GM21515 (cell line): ENCODE measurements at regions not wholly inside any gene's neighbourhood (a gene's known extent, or its start where the extent isn't known, plus 50 kb on each side); places are given as distances from the start of the nearest gene placed in this dataset.

Experiments used
- ATAC-seq: cut with Tn5 transposase; IDR thresholded peaks from one replicate; pipeline ENCODE4 v1.9.1; 2021; ENCODE audit not compliant: unreplicated experiment

- ATAC-seq: no peak
Measured at GRCh38 chr7:115478426-115478825, 552.1 kb downstream of the TFEC start.

DNA sequence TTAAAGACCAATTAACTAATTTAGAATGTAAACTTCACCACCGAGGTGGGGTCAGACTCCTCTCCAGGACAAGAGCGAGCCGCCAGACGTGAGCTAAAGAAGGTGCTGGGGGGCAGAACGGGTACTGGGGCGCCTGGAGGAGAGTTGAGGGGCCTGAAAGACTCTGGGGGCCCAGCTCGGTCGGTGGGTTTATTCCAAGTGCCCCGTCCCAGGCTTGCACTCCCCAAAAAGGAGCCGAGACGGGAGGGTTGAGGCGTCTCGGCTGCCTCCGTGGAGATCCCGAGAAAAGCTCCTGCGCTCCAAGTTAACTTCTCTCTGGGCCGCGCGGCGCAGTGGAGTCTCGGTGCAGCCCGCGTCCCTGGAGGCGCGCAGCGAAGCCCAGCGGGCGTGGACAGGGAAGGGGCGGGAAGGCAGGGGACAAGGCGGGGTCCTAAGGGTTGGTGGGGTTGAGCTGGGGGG lies 553.3 kb downstream of the TFEC start:
- ATAC-seq: no peak

- no peak for ATAC-seq
Measured at GRCh38 chr7:115476671-115477181, 553.8 kb downstream of the TFEC start.

DNA sequence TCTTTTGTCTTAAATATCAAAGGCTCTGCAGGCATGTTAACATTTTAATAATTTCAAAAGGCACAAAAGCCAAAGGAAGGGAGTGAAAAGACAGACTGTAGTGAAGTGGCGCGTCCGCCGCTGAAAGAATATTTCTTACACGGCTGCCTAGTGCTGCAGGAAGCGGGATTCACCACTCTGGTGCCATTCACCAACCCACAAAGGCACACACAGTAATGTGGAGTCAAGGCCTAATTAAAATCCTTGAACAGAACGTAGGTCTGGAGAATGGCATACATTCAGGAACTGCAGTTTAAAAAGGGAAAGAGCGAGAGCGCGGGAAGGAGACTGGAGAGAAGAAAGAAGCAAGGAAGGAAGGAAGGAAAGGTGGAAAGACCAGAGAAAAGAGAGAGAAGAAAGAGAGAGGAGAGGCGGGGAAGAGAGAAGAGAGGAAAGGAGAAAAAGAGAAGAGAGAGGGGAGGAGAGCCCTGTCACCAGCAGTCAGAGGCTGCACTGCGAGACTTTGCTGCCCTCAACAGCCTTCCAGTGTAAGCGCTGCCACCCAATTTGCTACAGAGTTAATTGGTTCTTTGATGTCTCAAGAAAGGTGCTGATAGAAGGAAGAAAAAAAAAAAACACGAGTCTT lies 554.0 kb downstream of the MDFIC start:
- no peak for ATAC-seq

GRCh38 chr7:115475206-115475605 lies 553.3 kb downstream of the MDFIC start:
- ATAC-seq: no peak

GRCh38 chr7:115474137-115474536 lies 552.2 kb downstream of the MDFIC start:
- ATAC-seq: no peak

DNA sequence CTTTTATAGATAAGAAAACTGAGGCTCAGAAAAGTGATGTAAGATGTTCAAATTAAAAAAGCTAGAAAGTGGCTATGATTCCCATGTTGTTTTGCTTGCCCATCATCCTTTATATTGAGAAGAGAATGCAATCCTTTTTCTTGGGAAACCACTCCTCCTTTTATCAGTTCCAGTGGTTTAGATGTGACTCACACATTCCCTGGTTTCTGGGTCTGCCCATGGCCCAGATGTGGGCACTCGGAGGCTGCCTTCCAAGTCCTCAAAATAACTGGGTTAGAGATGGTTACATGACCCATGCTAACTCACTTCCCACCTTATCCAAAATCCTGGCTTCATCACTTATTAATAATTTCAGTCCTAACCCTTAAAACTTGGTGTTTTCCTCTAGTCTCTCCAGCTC lies 550.0 kb downstream of the MDFIC start:
- ATAC-seq: no peak

DNA sequence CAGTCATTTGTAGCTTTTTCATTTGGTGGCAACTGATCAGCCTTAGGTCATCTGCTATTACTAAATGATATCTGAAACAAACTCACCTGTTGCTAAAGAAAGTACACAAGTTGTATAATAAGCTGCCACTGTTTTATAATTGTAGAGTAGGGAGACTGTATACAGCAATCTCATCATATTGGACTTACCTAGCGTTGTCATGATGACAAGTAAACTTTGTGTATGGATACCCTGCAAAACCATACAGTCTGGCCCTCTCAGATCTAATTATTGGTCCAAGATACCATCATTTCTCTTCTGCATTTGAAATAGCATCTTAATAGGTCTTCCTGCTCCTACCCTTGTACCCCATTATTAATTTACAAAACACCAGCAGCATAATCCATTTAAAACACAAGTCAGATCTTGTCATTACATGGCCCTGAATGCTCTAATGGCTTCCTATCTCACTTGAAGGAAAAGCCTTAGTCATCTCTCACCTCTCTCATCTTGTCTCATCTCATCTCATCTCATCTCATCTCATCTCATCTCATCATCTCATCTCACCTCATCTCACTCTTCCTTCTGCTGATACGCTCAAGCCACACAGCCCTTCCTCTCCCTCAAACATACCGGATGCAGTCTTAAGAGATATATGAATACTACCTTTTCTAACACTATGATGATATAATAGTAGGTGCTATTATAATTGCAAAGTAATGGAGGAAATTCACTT lies 540.6 kb downstream of the MDFIC start:
- no peak for ATAC-seq

DNA sequence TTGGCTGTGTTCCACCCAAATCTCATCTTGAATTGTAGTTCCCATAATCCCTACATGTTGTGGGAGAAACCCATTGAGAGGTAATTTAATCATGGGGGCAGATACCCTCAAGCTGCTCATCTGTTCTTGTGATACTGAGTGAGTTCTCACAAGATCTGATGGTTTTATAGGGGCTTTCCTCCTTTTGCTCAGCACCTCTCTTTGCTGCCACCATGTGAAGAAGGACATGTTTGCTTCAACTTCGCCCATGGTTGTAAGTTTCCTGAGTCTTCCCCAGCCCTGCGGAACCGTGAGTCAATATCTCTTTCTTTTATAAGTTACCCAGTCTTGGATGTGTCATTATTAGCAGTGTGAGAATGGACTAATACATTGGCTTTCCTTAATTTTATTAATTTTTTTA lies 527.8 kb downstream of the MDFIC start:
- ATAC-seq: no peak

DNA sequence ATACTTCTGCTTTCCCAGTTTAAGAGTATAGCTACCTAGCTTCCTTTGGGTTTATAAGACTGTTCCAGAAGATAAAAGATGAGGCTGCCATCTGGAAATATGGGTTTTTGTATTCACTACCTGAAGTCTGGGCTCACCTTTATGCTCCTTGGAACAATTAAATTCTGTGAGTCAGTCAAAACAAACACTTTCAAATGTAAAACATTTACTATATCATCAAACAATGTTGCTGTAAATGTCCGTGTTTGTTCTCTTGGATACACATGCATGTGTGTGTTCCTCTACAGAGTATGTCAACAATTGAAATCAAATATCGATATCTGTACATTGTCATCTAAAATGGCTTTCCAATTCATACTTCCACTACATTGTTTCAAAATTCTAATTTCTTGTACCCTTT lies 525.6 kb downstream of the MDFIC start:
- ATAC-seq: no peak

DNA sequence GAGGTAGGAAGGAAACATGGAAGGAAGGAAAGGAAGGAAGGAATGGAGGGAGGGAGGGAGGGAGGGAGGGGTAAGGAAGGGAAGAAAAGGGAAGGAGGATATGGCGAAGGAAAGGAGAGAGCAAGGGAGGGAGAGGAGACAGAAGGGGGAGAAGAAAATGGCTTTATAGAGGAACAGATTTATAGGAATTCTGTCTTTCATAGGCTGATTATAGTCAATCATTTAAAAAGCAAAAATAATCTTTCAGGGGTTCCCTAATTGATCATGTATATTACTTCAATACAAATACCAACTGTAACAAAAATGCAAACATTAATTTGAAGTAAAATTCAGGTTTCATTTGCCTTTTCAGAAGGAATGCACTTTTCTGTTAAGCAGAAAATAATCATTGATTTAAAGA lies 519.1 kb downstream of the MDFIC start:
- ATAC-seq: no peak

GRCh38 chr7:115435178-115435577 lies 513.3 kb downstream of the MDFIC start:
- peak; percentile 79 for ATAC-seq

GRCh38 chr7:115429918-115430317 lies 508.0 kb downstream of the MDFIC start:
- ATAC-seq: no peak

DNA sequence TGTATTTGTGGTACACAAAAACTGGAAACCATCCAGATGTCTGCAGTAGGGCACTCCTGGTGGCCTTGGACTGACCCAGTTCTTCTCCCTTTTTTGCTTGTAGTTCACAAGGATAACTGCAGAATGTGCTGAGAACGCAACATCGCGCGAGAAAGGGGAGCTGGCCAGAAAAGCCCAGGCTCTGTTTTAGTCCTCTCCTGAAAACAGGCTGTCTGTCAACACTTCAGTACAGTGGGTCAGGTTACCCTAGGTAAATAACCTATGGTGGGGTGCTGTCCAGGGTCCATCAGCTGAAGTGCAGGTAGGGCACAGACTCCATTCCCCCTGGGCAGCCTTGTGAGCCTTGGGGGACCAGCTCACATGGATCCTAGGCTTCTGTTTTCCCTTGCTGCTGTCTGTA lies 495.8 kb downstream of the MDFIC start:
- no peak for ATAC-seq

- peak; percentile 96 for ATAC-seq
Measured at GRCh38 chr7:115410972-115411686, 489.2 kb downstream of the MDFIC start.

DNA sequence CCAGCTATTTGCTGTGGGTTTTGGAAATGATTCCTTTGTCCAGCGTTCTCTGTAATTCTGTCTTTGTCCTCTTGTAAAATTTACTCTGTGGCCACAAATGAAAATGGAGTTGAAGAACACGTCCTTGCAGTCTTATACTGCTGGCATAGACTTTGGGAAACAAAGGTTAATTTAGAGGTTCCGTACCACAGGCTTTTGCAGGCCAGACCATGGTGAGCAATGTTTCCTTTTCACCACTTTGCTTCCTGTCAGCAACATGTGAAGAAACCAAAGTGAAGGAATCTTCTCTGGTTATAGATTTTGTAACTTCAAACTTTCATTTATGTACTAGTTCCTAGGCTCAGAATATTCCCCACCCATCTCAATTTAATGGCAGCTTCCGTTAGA lies 488.5 kb downstream of the MDFIC start:
- ATAC-seq: no peak

- no peak for ATAC-seq
Measured at GRCh38 chr7:115409682-115410433, 488.0 kb downstream of the MDFIC start.

DNA sequence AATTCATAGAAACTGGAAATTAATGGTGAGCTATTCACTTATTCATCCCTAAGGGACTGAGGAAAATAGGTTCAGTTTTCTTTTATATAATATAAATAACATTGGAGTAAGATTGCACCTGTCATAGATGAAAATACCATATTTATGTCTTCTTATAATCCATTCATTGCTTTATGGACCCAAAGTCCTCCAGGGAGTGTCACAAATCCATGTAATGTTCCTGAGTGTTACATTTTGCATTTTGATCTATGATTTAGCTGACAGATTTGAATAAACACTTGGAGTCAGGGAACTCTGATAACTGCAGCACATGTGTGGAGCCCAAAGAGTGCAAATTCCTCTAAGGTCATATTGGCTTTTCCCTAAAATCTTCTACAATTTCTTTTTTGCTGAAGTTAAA lies 484.3 kb downstream of the MDFIC start:
- no peak for ATAC-seq

DNA sequence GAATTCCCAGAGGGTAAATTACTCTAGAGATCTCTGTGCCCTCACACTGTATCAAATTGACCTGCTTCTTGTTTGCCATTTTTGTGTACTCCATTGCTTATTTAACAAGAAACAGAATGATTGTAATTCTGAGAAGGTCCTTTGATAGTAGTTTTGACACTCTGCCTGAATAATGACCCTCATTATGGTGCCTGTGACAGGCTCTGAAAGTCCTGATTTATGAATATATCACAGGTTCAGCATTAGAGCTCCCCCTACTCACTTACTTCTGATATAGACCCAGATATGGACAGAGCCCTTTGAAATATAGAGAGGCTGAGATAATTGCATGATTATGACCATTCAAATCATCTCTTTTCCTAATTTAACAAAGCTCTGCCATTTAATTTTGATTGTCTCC lies 465.2 kb downstream of the MDFIC start:
- ATAC-seq: no peak

DNA sequence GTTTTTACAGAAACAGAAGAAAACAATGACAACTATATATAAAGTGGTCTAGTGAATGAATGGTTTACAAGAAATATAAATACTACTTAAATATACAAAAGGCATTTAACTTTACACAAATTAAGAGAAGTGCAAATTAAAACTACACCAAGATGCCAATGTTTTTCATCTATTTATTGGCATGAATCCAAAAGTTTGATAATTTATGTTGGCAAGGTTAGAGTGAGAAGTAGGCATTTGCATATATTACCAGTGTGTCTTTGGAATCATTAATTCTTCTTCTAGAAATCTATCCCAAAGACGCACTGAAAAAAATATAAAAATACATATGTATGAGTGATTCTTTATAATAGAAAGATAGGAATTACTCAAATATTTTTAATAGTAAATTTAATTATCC lies 457.4 kb downstream of the MDFIC start:
- ATAC-seq: no peak

- peak; percentile 49 for ATAC-seq
Measured at GRCh38 chr7:115368998-115369397, 447.1 kb downstream of the MDFIC start.
